Panc1 (cell line): ENCODE measurements at regions not wholly inside any gene's neighbourhood (a gene's known extent, or its start where the extent isn't known, plus 50 kb on each side); places are given as distances from the start of the nearest gene placed in this dataset.

ENCODE experiments used
- ATAC-seq: fragments of 200-7000 bp; cut with Tn5 transposase; 2 replicates; pipeline ENCODE4 v1.9.1; 2020; ENCODE audit warnings: mild to moderate bottlenecking, moderate library complexity
- BruUV-seq: library from RNA; stranded (reverse); fragments of 400-500 nt; replicated peaks from 2 replicates; lab custom pipeline; 2021; lab: Mats Ljungman, UMichigan
- CTCF ChIA-PET: fragments of 300-600 bp; sonication (Branson Sonifier 250); formaldehyde crosslinking; loops from one replicate; lab custom pipeline; 2022; ENCODE audit warnings: antibody characterized with exemption; lab: Charles Lee
- POLR2A ChIA-PET: fragments of 300-600 bp; sonication (Branson Sonifier 250); formaldehyde crosslinking; loops from one replicate; lab custom pipeline; 2022; ENCODE audit warnings: antibody characterized with exemption; lab: Charles Lee
- DNase-seq: peaks from one replicate; pipeline ENCODE4 v3.0.0-alpha.2; 2010; ENCODE audit warnings: low read depth, low spot score
- H3K27ac ChIP-seq: 2 replicates; pipeline ENCODE4 v1.5.1; 2011; ENCODE audit warnings: mild to moderate bottlenecking, low read length, inconsistent platforms
- H3K27me3 ChIP-seq: fragments of 200-500 bp; sonication (Bioruptor generic); 2 replicates; pipeline ENCODE4 v1.6.0; 2014; ENCODE audit warnings: low read length, inconsistent platforms; ENCODE audit not compliant: control insufficient read depth, insufficient read depth
- H3K36me3 ChIP-seq: fragments of 200-500 bp; sonication (Bioruptor generic); 2 replicates; pipeline ENCODE4 v1.5.1; 2014; ENCODE audit warnings: inconsistent platforms, mild to moderate bottlenecking, low read length, moderate library complexity; ENCODE audit not compliant: control insufficient read depth, insufficient read depth
- H3K4me1 ChIP-seq: 2 replicates; pipeline ENCODE4 v1.5.1; 2011; ENCODE audit warnings: inconsistent platforms, mild to moderate bottlenecking, low read length, moderate library complexity; ENCODE audit not compliant: control insufficient read depth, insufficient read depth
- H3K4me3 ChIP-seq, 2 experiments: 2 replicates each; pipeline ENCODE4 v1.5.1; 2011 to 2012; ENCODE audit warnings: low read depth in 2 of 2, low read length in 2 of 2, mild to moderate bottlenecking in 2 of 2, inconsistent platforms in 1 of 2, moderate library complexity in 1 of 2
- H3K9me3 ChIP-seq: fragments of 200-500 bp; sonication (Bioruptor generic); 2 replicates; pipeline ENCODE4 v1.5.1; 2014; ENCODE audit warnings: low read depth, mild to moderate bottlenecking, inconsistent platforms, low read length, moderate library complexity; ENCODE audit not compliant: control insufficient read depth, insufficient read depth
- POLR2AphosphoS5 ChIP-seq: IDR thresholded peaks from 2 replicates; pipeline ENCODE4 v1.6.1; 2012; ENCODE audit warnings: mild to moderate bottlenecking, low read depth, low read length, moderate library complexity
- SIN3A ChIP-seq: IDR thresholded peaks from 2 replicates; pipeline ENCODE4 v1.6.1; 2012; ENCODE audit warnings: low read depth, mild to moderate bottlenecking, low read length, moderate library complexity, borderline replicate concordance; ENCODE audit not compliant: insufficient read depth
- TCF7L2 ChIP-seq: IDR thresholded peaks from 2 replicates; pipeline ENCODE4 v1.6.1; 2011; ENCODE audit warnings: mild to moderate bottlenecking, low read depth, low read length, inconsistent platforms
- in situ Hi-C: cut with HindIII; loops from 2 replicates; pipeline ENCODE4 v1.10.0; 2016; ENCODE audit warnings: low sequenced_read_pairs, low pct_unique_long_range_greater_than_20kb
- intact Hi-C: fragments of 100-400 bp; cut with micrococcal nuclease; formaldehyde crosslinking; loops from one replicate; pipeline ENCODE4 v1.10.0; 2022; ENCODE audit not compliant: unreplicated experiment
- TF ChIP-seq, protein P1 (sequence below), 2 experiments: IDR thresholded peaks; 2 replicates each; pipeline ENCODE4 v1.6.1; 2011 to 2012; ENCODE audit warnings: low read depth in 2 of 2, control low read depth in 1 of 2, low read length in 1 of 2, mild to moderate bottlenecking in 1 of 2, moderate library complexity in 1 of 2; ENCODE audit not compliant: insufficient read depth in 1 of 2
- TF ChIP-seq, protein P2 (sequence below): fragments of 450-650 bp; IDR thresholded peaks from 2 replicates; pipeline ENCODE4 v1.5.1; 2017; ENCODE audit warnings: mild to moderate bottlenecking

GRCh38 chr18:40962784-40963183, 992.2 kb upstream of the PIK3C3 start:
- Histone ChIP-seq H3K36me3 (no peaks in the 10 kb centered on the region), H3K27ac (no peak overlapping the region), H3K27me3 (no peaks in the 10 kb centered on the region), H3K9me3 (no peaks in the 10 kb centered on the region), H3K4me1 (no peaks in the 10 kb centered on the region), H3K4me3 (no peak overlapping the region)
- intact Hi-C loops: no loop called here
- BruUV-seq: no TSS peak
- ATAC-seq: no peak
- TF ChIP-seq, protein P1, sequence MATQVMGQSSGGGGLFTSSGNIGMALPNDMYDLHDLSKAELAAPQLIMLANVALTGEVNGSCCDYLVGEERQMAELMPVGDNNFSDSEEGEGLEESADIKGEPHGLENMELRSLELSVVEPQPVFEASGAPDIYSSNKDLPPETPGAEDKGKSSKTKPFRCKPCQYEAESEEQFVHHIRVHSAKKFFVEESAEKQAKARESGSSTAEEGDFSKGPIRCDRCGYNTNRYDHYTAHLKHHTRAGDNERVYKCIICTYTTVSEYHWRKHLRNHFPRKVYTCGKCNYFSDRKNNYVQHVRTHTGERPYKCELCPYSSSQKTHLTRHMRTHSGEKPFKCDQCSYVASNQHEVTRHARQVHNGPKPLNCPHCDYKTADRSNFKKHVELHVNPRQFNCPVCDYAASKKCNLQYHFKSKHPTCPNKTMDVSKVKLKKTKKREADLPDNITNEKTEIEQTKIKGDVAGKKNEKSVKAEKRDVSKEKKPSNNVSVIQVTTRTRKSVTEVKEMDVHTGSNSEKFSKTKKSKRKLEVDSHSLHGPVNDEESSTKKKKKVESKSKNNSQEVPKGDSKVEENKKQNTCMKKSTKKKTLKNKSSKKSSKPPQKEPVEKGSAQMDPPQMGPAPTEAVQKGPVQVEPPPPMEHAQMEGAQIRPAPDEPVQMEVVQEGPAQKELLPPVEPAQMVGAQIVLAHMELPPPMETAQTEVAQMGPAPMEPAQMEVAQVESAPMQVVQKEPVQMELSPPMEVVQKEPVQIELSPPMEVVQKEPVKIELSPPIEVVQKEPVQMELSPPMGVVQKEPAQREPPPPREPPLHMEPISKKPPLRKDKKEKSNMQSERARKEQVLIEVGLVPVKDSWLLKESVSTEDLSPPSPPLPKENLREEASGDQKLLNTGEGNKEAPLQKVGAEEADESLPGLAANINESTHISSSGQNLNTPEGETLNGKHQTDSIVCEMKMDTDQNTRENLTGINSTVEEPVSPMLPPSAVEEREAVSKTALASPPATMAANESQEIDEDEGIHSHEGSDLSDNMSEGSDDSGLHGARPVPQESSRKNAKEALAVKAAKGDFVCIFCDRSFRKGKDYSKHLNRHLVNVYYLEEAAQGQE (IDR thresholded peaks at IDR 0.05; ENCODE audit: insufficient read depth in 1 of 2, low read depth in 2 of 2, low read length in 1 of 2): no peak
- TF ChIP-seq TCF7L2 (no peak), POLR2AphosphoS5 (no peak), SIN3A (no peak)
- TF ChIP-seq, protein P2, sequence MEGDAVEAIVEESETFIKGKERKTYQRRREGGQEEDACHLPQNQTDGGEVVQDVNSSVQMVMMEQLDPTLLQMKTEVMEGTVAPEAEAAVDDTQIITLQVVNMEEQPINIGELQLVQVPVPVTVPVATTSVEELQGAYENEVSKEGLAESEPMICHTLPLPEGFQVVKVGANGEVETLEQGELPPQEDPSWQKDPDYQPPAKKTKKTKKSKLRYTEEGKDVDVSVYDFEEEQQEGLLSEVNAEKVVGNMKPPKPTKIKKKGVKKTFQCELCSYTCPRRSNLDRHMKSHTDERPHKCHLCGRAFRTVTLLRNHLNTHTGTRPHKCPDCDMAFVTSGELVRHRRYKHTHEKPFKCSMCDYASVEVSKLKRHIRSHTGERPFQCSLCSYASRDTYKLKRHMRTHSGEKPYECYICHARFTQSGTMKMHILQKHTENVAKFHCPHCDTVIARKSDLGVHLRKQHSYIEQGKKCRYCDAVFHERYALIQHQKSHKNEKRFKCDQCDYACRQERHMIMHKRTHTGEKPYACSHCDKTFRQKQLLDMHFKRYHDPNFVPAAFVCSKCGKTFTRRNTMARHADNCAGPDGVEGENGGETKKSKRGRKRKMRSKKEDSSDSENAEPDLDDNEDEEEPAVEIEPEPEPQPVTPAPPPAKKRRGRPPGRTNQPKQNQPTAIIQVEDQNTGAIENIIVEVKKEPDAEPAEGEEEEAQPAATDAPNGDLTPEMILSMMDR: no peak
- CTCF ChIA-PET: no interaction called here
- POLR2A ChIA-PET: no interaction called here
- in situ Hi-C loops: no loop called here
- no peak for DNase-seq

DNA sequence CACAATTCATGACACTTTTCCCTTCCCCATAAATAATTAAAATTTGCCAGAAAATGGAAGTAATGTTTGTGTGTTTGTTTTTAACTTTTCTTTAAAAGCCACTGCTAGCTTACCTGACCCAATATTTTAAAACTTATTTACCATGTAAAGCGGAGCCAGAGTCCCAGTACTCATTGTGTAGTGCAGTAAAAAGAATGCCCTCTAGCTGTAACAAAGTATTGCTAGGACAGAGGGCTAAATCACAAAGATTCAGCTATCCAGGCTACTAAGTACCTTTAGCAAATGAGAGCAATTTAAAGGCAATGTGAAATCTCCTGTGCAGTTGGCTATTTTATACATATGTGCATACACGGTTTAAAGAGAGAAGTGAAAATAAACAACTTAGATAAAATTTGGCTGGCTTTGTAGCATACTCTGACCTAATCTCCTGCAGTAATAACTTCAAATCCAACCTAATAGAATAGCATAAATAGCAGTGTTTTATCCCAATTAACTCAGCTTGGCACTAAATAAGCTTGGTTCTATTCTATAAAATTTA, 997.4 kb upstream of the PIK3C3 start:
- POLR2A ChIA-PET: no interaction called here
- DNase-seq: no peak
- intact Hi-C loops (no loop called here), in situ Hi-C loops (no loop called here)
- no TSS peak for BruUV-seq
- no peaks in the 10 kb centered on the region for H3K9me3 ChIP-seq
- H3K4me1 ChIP-seq: no peaks in the 10 kb centered on the region
- no peaks in the 10 kb centered on the region for H3K27me3 ChIP-seq
- no peak overlapping the region for H3K4me3 ChIP-seq
- CTCF ChIA-PET: no interaction called here
- TF ChIP-seq, protein P1 (IDR thresholded peaks at IDR 0.05; ENCODE audit: insufficient read depth in 1 of 2, low read depth in 2 of 2, low read length in 1 of 2): no peak
- TF ChIP-seq, protein P2: no peak
- TF ChIP-seq TCF7L2: no peak
- no peak for ATAC-seq
- no peaks in the 10 kb centered on the region for H3K36me3 ChIP-seq
- no peak overlapping the region for H3K27ac ChIP-seq
